ENCODE measurements at regions not wholly inside any gene's neighbourhood (a gene's known extent, or its start where the extent isn't known, plus 50 kb on each side); places are given as distances from the start of the nearest gene placed in this dataset.

DNA sequence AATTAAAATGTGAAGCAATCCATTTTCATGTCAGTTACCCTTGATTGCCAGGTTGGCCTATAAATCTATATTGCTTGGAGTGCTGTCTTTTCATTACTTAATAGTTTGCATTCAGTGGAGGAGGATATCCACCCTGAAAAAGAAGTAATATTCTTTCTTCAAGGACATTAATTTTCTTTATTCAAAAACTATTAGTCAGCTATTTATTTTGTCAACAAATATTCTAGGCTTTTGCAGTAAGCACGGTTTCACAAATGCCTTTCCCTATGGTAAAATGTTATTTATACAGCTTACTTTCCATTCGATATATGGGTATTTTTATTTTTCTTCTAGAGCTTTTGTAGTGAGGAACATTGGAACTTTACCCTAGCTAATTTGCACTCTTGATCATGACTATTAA lies 1176.9 kb upstream of the NUDT12 start:
- Mint-ChIP-seq H3K27ac (no peak overlapping the region), H3K9me3 (no peaks in the 10 kb centered on the region), H3K4me3 (no peak overlapping the region), H3K27me3 (ENCODE audit: insufficient read depth) (no peaks in the 10 kb centered on the region), H3K36me3 (ENCODE audit: low read depth) (no peaks in the 10 kb centered on the region), H3K4me1 (peaks cover 4% of the 10 kb centered on the region)
- DNase-seq, result no peak
- WGBS, 2 experiments (ENCODE audit: insufficient coverage in 1 of 2, insufficient read length in 1 of 2), result 83% methylated on average over 2 of the region's 2 CpGs; no CpG with 5 or more reads in 1 of the 2 experiments
- H3K4me1 ChIP-seq (ENCODE audit: control insufficient read depth, insufficient read depth, low read length), result no peaks in the 10 kb centered on the region
- no peaks in the 10 kb centered on the region for H3K36me3 ChIP-seq (ENCODE audit: control insufficient read depth, insufficient read depth, low read length)
- TF ChIP-seq, protein P1, sequence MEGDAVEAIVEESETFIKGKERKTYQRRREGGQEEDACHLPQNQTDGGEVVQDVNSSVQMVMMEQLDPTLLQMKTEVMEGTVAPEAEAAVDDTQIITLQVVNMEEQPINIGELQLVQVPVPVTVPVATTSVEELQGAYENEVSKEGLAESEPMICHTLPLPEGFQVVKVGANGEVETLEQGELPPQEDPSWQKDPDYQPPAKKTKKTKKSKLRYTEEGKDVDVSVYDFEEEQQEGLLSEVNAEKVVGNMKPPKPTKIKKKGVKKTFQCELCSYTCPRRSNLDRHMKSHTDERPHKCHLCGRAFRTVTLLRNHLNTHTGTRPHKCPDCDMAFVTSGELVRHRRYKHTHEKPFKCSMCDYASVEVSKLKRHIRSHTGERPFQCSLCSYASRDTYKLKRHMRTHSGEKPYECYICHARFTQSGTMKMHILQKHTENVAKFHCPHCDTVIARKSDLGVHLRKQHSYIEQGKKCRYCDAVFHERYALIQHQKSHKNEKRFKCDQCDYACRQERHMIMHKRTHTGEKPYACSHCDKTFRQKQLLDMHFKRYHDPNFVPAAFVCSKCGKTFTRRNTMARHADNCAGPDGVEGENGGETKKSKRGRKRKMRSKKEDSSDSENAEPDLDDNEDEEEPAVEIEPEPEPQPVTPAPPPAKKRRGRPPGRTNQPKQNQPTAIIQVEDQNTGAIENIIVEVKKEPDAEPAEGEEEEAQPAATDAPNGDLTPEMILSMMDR (conservative IDR thresholded peaks at IDR 0.05), result no peak
- no peak overlapping the region for H3K9ac ChIP-seq (ENCODE audit: extremely low read depth, low read length, poor library complexity, severe bottlenecking)
- no peaks in the 10 kb centered on the region for H3K9me3 ChIP-seq (ENCODE audit: control insufficient read depth, low read length)
- H3K4me3 ChIP-seq (ENCODE audit: low read length), result no peak overlapping the region
- H3K27ac ChIP-seq (ENCODE audit: low read depth, low read length), result no peak overlapping the region
- H3K27me3 ChIP-seq (ENCODE audit: control insufficient read depth, insufficient read depth, low read length, poor library complexity, severe bottlenecking), result no peaks in the 10 kb centered on the region

- Histone ChIP-seq H3K9ac (ENCODE audit: extremely low read depth, low read length, poor library complexity, severe bottlenecking) (no peak overlapping the region), H3K36me3 (ENCODE audit: control insufficient read depth, insufficient read depth, low read length) (no peaks in the 10 kb centered on the region), H3K4me3 (ENCODE audit: low read length) (no peak overlapping the region), H3K4me1 (ENCODE audit: control insufficient read depth, insufficient read depth, low read length) (no peaks in the 10 kb centered on the region), H3K27ac (ENCODE audit: low read depth, low read length) (no peak overlapping the region), H3K9me3 (ENCODE audit: control insufficient read depth, low read length) (no peaks in the 10 kb centered on the region), H3K27me3 (ENCODE audit: control insufficient read depth, insufficient read depth, low read length, poor library complexity, severe bottlenecking) (no peaks in the 10 kb centered on the region)
- Mint-ChIP-seq H3K27me3 (ENCODE audit: insufficient read depth) (no peaks in the 10 kb centered on the region), H3K9me3 (no peaks in the 10 kb centered on the region), H3K4me3 (no peak overlapping the region), H3K27ac (no peak overlapping the region), H3K36me3 (ENCODE audit: low read depth) (no peaks in the 10 kb centered on the region), H3K4me1 (peaks cover 4% of the 10 kb centered on the region)
- DNase-seq, result no peak
- TF ChIP-seq, protein P1 (conservative IDR thresholded peaks at IDR 0.05), result no peak
- WGBS, 2 experiments (ENCODE audit: insufficient coverage in 1 of 2, insufficient read length in 1 of 2), result 93% methylated on average over 3 of the region's 3 CpGs; no CpG with 5 or more reads in 1 of the 2 experiments
Observed at GRCh38 chr5:104736073-104736472, 1173.5 kb upstream of the NUDT12 start.

GRCh38 chr5:104734046-104734445 lies 1171.5 kb upstream of the NUDT12 start:
- no peaks in the 10 kb centered on the region for H3K4me1 Mint-ChIP-seq
- 91% methylated on average over 2 of the region's 2 CpGs; no CpG with 5 or more reads in 1 of the 2 experiments for WGBS, 2 experiments (ENCODE audit: insufficient coverage in 1 of 2, insufficient read length in 1 of 2)
- no peaks in the 10 kb centered on the region for H3K27me3 Mint-ChIP-seq (ENCODE audit: insufficient read depth)
- H3K4me3 Mint-ChIP-seq, result no peak overlapping the region
- TF ChIP-seq, protein P1 (conservative IDR thresholded peaks at IDR 0.05), result peak; percentile 67
- no peak for DNase-seq
- H3K27ac Mint-ChIP-seq, result no peak overlapping the region
- H3K27me3 ChIP-seq (ENCODE audit: control insufficient read depth, insufficient read depth, low read length, poor library complexity, severe bottlenecking), result no peaks in the 10 kb centered on the region
- H3K36me3 ChIP-seq (ENCODE audit: control insufficient read depth, insufficient read depth, low read length), result no peaks in the 10 kb centered on the region
- no peaks in the 10 kb centered on the region for H3K9me3 ChIP-seq (ENCODE audit: control insufficient read depth, low read length)
- H3K4me1 ChIP-seq (ENCODE audit: control insufficient read depth, insufficient read depth, low read length), result no peaks in the 10 kb centered on the region
- H3K9ac ChIP-seq (ENCODE audit: extremely low read depth, low read length, poor library complexity, severe bottlenecking), result no peak overlapping the region
- H3K9me3 Mint-ChIP-seq, result no peaks in the 10 kb centered on the region
- no peak overlapping the region for H3K27ac ChIP-seq (ENCODE audit: low read depth, low read length)
- H3K36me3 Mint-ChIP-seq (ENCODE audit: low read depth), result no peaks in the 10 kb centered on the region
- no peak overlapping the region for H3K4me3 ChIP-seq (ENCODE audit: low read length)

Measured in endodermal cell (in vitro differentiated cells).